Keratinocyte (primary cell): ENCODE measurements at regions not wholly inside any gene's neighbourhood (a gene's known extent, or its start where the extent isn't known, plus 50 kb on each side); places are given as distances from the start of the nearest gene placed in this dataset.

ENCODE experiments used
- DNase-seq: peaks from one replicate; pipeline ENCODE4 v3.0.0-alpha.2; 2011; ENCODE audit warnings: low read depth, missing footprints, low spot score
- FAIRE-seq: peaks from 2 replicates; lab custom pipeline; 2011; peaks lifted over from hg19 to GRCh38; lab: Jason Lieb, UNC
- H2AFZ ChIP-seq: 2 replicates; pipeline ENCODE4 v1.6.0; 2012; ENCODE audit warnings: low read length, control low read depth, inconsistent platforms; ENCODE audit not compliant: control insufficient read depth
- H3K27ac ChIP-seq: 2 replicates; pipeline ENCODE4 v1.5.1; 2011; ENCODE audit warnings: low read length; ENCODE audit not compliant: control insufficient read depth, insufficient read depth
- H3K27me3 ChIP-seq: 3 replicates; pipeline ENCODE4 v1.6.0; 2011; ENCODE audit warnings: low read length; ENCODE audit not compliant: control insufficient read depth, insufficient read depth; ENCODE audit errors: extremely low read depth
- H3K36me3 ChIP-seq, 2 experiments: 2 replicates in 1 of 2; 3 replicates in 1 of 2; pipeline ENCODE4 v1.5.1; 2011; ENCODE audit warnings: low read length in 2 of 2, mild to moderate bottlenecking in 1 of 2; ENCODE audit not compliant: control insufficient read depth in 2 of 2, insufficient read depth in 2 of 2; ENCODE audit errors: extremely low read depth in 1 of 2
- H3K4me1 ChIP-seq: 3 replicates; pipeline ENCODE4 v1.5.1; 2011; ENCODE audit warnings: low read length; ENCODE audit not compliant: control insufficient read depth, insufficient read depth; ENCODE audit errors: extremely low read depth
- H3K4me2 ChIP-seq: 3 replicates; pipeline ENCODE4 v1.6.0; 2011; ENCODE audit warnings: low read depth, low read length; ENCODE audit not compliant: control insufficient read depth, insufficient read depth; ENCODE audit errors: extremely low read depth
- H3K4me3 ChIP-seq, 3 experiments: fragments of 200-600 bp in 1 of 3; sonication (generic) in 1 of 3; 2 replicates in 2 of 3; 3 replicates in 1 of 3; pipeline ENCODE4 v1.5.1; 2011 to 2016; ENCODE audit warnings: low read length in 3 of 3, mild to moderate bottlenecking in 3 of 3, control low read depth in 2 of 3, inconsistent platforms in 1 of 3, low read depth in 1 of 3, mixed read lengths in 1 of 3, mixed run types in 1 of 3, moderate library complexity in 1 of 3; ENCODE audit not compliant: control insufficient read depth in 2 of 3, insufficient read depth in 2 of 3; ENCODE audit errors: extremely low read depth in 1 of 3
- H3K79me2 ChIP-seq: 2 replicates; pipeline ENCODE4 v1.6.0; 2012; ENCODE audit warnings: low read length; ENCODE audit not compliant: control insufficient read depth, insufficient read depth
- H3K9ac ChIP-seq: 3 replicates; pipeline ENCODE4 v1.6.0; 2011; ENCODE audit warnings: low read length; ENCODE audit not compliant: control insufficient read depth, insufficient read depth; ENCODE audit errors: extremely low read depth
- H3K9me1 ChIP-seq: 3 replicates; pipeline ENCODE4 v1.6.0; 2011; ENCODE audit warnings: low read length; ENCODE audit not compliant: control insufficient read depth, insufficient read depth; ENCODE audit errors: extremely low read depth
- H3K9me3 ChIP-seq: 2 replicates; pipeline ENCODE4 v1.5.1; 2012; ENCODE audit warnings: low read depth, low read length; ENCODE audit not compliant: control insufficient read depth
- H4K20me1 ChIP-seq: 3 replicates; pipeline ENCODE4 v1.6.0; 2011; ENCODE audit warnings: low read length; ENCODE audit not compliant: control insufficient read depth, insufficient read depth; ENCODE audit errors: extremely low read depth
- EZH2 ChIP-seq: IDR thresholded peaks from one replicate; pipeline ENCODE4 v1.6.1; 2012; ENCODE audit warnings: inconsistent platforms, mild to moderate bottlenecking, low read length, moderate library complexity
- dilution Hi-C: fragments of 300-500 bp; cut with MboI; formaldehyde crosslinking; loops from one replicate; pipeline ENCODE4 v1.7.0; 2020; ENCODE audit warnings: low sequenced_read_pairs; ENCODE audit not compliant: extremely low pct_ligation_motif_present
- TF ChIP-seq, protein P1 (sequence below), 3 experiments: IDR thresholded peaks in 1 of 3; conservative IDR thresholded peaks in 1 of 3; optimal IDR thresholded peaks in 1 of 3; 2 replicates in 2 of 3; 3 replicates in 1 of 3; pipeline versions ENCODE3 to v1.5.1; 2011; ENCODE audit warnings: low read length in 3 of 3, mild to moderate bottlenecking in 3 of 3, moderate library complexity in 2 of 3, control low read depth in 1 of 3, inconsistent platforms in 1 of 3; ENCODE audit not compliant: insufficient read depth in 2 of 3; ENCODE audit errors: extremely low read depth in 1 of 3

DNA sequence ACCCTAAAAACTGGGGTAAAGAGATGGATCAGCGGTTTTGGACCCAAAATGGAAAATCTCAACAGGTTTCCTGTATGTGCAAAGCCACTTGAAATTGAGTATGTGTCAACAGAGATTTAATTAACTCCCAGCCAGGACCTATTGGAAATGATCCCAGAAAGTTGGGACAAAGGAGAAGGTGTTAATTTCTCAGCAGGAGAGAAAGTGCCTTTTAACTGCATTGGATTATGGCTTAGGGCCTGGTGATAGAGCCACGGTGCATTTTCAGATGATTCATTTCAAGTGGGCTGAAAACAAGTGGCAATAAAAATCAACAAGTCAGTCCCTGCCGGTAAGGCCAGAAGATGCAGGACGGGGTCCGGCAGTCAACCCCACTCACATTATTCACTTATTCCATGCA lies 80.2 kb upstream of the BCL11A start:
- Histone ChIP-seq H3K27ac (no peak overlapping the region), H3K4me2 (no peak overlapping the region), H3K27me3 (no peaks in the 10 kb centered on the region), H3K9ac (no peak overlapping the region), H3K79me2 (no peaks in the 10 kb centered on the region), H3K9me1 (no peaks in the 10 kb centered on the region), H3K4me3 (no peak overlapping the region), H4K20me1 (no peaks in the 10 kb centered on the region), H2AFZ (no peak overlapping the region), H3K36me3 (no peaks in the 10 kb centered on the region), H3K4me1 (no peaks in the 10 kb centered on the region), H3K9me3 (no peaks in the 10 kb centered on the region)
- FAIRE-seq (no peak), DNase-seq (no peak)
- dilution Hi-C loops, result no loop called here
- TF ChIP-seq EZH2, result no peak
- TF ChIP-seq, protein P1, sequence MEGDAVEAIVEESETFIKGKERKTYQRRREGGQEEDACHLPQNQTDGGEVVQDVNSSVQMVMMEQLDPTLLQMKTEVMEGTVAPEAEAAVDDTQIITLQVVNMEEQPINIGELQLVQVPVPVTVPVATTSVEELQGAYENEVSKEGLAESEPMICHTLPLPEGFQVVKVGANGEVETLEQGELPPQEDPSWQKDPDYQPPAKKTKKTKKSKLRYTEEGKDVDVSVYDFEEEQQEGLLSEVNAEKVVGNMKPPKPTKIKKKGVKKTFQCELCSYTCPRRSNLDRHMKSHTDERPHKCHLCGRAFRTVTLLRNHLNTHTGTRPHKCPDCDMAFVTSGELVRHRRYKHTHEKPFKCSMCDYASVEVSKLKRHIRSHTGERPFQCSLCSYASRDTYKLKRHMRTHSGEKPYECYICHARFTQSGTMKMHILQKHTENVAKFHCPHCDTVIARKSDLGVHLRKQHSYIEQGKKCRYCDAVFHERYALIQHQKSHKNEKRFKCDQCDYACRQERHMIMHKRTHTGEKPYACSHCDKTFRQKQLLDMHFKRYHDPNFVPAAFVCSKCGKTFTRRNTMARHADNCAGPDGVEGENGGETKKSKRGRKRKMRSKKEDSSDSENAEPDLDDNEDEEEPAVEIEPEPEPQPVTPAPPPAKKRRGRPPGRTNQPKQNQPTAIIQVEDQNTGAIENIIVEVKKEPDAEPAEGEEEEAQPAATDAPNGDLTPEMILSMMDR (optimal IDR thresholded peaks at IDR 0.05 in 1 of 3, IDR thresholded peaks at IDR 0.05 in 1 of 3, conservative IDR thresholded peaks at IDR 0.05 in 1 of 3; ENCODE audit: extremely low read depth in 1 of 3, insufficient read depth in 2 of 3, low read length in 3 of 3), result no peak

DNA sequence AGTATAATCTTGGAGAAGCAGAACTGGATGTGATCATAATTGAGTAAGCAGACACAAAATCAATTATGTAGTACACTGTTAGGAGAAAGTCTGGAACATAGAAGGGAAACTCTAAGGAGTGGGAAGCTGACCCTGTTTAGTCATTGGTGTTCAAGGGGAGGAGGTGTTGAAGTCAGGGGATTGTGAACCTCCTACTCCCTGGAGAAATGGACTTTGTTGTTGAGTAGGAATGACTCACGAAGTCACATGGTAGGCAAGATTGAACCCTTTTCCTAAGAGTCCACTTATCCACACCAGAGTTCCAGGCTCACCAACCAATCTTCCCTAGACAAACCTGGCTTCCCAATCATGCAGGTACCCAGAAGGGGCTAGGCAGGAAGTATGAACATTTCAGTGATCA lies 81.0 kb upstream of the BCL11A start:
- FAIRE-seq (no peak), DNase-seq (no peak)
- Histone ChIP-seq H3K27me3 (no peaks in the 10 kb centered on the region), H2AFZ (no peak overlapping the region), H3K9me1 (no peaks in the 10 kb centered on the region), H3K79me2 (no peaks in the 10 kb centered on the region), H3K9me3 (no peaks in the 10 kb centered on the region), H3K4me3 (no peak overlapping the region), H3K27ac (no peak overlapping the region), H3K4me2 (no peak overlapping the region), H3K36me3 (no peaks in the 10 kb centered on the region), H3K4me1 (no peaks in the 10 kb centered on the region), H3K9ac (no peak overlapping the region), H4K20me1 (no peaks in the 10 kb centered on the region)
- dilution Hi-C loops, result no loop called here
- no peak for TF ChIP-seq EZH2
- TF ChIP-seq, protein P1 (optimal IDR thresholded peaks at IDR 0.05 in 1 of 3, IDR thresholded peaks at IDR 0.05 in 1 of 3, conservative IDR thresholded peaks at IDR 0.05 in 1 of 3; ENCODE audit: extremely low read depth in 1 of 3, insufficient read depth in 2 of 3, low read length in 3 of 3), result no peak
